Hematopoietic multipotent progenitor cell treated with erythropoietin and hydrocortisone succinate and interleukin-3 and kit ligand, for 8 days (in vitro differentiated cells): ENCODE measurements at regions not wholly inside any gene's neighbourhood (a gene's known extent, or its start where the extent isn't known, plus 50 kb on each side); places are given as distances from the start of the nearest gene placed in this dataset.
"Not testable (repeated sequence)": the region's sequence is repeated elsewhere in the genome, so short reads cannot be mapped to it uniquely, and the experiment has no call there.

Experiments used
- DNase-seq: peaks from one replicate; pipeline ENCODE4 v3.0.0-alpha.2; 2015

DNA sequence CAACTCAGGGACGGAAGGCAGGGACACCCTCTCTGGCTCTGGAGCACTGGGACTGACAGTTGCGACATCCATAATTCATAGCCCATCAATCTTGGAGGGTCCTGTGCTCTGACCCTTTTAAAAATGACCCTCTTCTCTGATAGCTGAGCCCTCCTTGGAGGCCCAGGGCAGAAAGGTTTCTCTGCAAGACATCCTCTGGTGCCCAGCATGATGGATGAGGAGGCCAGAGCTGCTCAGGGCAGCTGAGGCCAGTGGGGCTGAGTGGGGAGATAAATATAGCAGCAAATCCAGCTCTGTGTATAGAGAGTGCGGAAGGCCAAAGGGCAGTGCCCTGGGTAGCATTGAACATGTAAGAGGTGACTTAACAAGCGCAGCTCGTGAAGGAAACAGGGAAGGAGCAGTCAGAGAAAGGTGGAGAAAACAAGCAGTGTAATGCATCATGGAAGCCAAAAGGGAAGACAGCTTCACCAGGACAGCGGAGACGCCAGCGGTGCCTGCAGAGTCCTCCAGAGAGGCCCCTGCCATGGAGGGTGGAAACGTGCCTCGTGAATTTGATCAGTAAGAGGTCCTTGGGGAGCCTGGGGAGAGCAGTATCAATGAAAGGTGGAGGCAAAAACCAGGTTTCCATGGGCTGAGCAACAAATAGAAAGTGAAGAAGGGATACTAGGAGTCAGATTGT, 50.4 kb upstream of the FMOD start:
- no peak for DNase-seq

GRCh38 chr1:203402152-203402551, 51.2 kb upstream of the FMOD start:
- no peak for DNase-seq

- DNase-seq, result peak; percentile 3
Observed at GRCh38 chr1:203402629-203403337, 51.9 kb upstream of the FMOD start.

DNA sequence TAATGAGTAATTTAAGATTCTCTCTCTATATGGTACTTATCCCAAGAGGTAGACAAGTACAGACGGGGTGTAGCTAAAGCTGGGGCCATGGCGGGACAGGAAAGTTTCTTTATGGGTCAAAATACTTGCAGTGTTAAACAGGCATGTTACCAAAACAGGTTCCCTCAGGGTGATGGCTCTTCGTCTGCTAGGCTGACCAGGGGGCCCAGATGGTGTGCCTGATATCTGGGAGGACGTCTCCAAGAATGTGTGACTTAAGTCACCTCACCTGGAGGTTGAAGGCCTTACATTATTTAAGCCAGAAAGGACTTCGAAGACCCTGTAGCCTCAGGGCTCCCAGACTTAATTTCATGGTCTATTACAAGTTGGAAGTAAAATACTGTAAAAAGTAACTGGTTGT, 52.7 kb upstream of the FMOD start:
- DNase-seq, result no peak

DNA sequence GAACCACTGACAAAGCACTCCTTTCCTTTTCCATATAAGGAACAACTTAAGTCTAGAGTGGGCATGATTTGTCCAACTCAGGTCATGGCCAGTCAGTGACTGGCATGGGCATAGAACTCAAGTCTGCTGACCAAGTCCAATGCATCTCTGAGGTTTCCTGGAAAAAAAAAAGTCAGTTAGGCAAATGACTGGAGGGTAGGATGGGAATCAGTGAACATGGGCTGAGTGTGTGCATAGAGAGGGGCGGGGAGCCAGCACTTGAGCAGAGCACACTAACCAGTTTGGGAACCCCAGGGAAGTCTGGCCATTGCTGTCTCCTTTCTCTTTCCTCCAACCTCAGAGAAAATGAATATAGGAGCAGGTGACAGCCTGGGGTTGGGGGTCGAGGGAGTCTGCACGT, 53.6 kb upstream of the FMOD start:
- DNase-seq, result no peak

DNA sequence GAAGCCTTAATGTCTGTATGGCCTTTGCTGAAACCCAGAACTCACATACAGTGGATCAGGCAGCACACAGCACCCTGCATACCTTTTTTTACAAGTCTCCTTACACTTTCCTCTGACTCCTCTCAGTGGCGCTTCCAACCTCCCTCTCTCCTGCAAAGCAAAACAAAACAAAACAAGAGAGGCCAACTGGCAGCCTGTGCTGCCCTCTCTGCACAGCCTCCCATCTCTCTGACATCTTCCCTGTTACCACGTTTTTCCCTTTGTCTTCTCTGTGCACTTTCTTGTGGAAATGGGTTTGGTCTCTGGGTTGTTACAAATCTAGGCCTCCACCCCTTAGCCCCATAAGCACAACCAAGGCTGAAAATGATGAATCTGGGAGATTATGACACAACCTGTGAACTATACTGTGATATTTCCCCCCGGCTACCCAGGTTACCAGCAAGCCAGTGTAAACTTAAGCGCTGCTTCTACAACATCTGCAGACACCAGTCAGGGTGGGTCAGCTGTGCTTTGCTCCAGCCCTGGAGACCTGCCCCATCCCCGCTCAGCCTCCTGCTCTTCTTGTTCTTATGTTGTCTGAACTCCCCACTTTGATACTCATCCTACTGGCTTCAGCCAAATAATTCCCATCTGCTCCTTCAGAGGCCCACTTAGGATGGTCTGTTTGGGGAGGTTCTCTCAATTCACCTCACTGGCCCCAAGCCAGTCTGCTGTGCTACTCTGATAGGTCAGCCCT, 54.9 kb upstream of the FMOD start:
- no peak for DNase-seq

GRCh38 chr1:203406446-203407045, 55.6 kb upstream of the FMOD start:
- DNase-seq, result no peak

DNA sequence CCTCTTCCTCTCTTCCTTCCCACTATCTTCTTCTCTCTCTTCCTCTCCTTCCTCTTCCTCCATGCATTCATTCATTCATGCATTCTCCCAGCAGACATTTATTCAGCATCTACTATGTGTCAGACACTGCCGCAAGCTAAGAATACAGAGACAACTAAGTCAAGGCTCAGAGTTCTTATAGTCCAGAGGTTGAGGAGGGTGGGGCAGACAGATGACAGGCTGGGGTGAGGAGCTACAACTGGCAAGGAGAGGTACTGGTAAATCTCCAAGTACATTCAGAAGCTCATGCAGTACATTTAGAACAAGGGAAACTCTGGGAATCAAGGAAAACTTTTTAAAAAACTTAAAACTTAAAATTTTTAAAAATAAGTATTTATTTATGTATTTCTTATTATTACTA, 56.4 kb upstream of the FMOD start:
- no peak for DNase-seq

DNA sequence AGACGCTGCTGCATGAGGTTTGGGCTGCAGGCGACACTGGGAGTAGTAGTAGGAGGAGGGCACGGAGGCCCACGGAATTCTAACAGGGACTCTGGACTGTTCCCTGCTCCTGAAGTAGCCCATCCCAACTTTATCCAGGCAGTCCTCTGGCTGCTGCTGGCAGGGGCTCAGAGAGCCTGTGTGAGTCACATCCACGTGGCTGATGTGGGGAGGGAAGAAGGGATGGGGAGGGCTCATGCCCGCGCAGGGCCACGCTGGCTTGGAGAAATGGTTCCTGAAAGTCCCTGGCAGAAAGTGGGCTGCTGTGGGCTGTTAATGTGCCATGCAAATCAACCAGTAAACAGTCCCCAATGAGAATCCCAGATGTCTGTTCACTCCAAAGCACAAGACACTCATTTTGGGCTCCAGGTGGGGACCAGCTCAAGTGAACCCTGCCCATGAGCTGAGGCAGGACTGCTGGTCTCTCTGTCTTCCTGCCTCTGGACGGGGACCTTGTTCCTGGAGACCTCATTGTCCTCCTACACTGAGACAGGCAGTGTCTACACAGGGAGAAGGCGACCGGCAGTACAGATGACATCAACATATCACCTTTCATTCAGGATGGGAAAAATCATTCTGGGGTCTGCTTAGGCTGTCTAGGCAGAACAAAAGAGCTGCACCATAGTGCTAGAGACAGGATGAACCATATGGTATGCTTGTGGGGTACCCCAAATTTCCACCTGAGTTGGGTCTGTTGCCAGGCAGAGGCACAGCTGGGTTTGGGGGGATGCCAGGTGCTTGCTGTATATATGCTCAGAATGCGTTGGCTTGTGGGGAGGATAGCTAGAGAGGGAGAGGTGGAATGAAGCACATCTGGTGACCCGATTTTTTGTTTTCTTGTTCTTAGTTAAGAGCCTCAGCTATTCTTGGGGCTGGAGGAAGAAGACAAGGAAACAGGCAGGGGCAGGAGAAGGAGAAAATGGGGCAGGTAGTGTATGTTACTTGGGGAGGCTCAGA, 57.9 kb upstream of the FMOD start:
- no peak for DNase-seq

DNA sequence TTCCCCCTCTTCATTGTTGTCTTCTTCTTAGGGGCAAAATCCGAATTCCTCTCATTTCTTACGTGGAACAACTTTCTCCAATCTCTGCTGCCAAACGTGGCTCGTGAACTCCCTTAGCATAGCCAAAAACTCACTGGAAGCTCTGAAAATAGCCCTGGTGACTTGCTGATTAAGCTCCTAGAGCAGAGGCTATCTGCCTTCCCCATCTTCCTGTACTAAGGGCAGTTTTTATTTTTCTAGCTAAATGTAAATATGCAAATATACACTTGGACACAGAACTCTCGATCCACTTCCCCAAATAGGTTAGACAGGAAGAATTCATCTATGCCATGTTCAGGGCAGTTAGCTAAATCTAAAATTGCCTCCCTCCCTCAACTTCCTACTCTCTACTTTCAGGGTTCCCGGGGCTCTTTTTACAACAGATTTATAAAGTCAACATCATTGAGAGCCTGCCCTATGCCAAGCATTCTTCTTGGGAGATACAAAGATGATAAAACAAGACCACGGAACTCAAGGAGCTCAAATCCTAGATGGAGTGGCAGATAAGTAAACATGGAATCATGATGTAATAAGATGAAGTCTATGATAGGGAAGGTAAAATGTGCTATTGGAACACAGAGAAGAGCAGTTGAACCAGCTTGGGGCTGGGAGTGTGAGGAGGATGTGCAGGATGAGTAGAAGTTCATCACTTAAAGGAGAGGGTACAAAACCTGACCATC, 59.4 kb upstream of the FMOD start:
- DNase-seq, result no peak

- DNase-seq, result not testable (repeated sequence)
Observed at GRCh38 chr1:203411431-203411830, 60.5 kb upstream of the FMOD start.

DNA sequence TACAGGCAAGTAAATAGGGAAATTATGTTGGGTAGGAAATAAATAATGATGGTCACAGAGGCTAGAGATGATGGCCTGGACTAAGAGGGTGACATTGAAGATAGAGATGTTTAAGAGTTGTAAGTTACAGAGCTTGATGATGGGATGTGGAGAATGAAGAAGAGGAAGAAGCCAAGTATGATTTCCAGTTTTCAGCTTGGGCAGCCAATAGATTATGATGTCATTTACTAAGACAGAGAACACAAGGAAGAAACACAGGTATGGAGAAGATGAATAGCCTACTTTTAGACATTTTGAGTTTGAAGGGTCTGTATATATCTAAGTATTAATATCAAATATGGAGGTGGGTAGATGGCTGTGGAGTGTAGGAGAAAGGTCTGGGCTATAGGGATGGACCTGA, 56.0 kb upstream of the PRELP start:
- DNase-seq, result no peak

- DNase-seq, result no peak
Observed at GRCh38 chr1:203420263-203420662, 55.3 kb upstream of the PRELP start.

DNA sequence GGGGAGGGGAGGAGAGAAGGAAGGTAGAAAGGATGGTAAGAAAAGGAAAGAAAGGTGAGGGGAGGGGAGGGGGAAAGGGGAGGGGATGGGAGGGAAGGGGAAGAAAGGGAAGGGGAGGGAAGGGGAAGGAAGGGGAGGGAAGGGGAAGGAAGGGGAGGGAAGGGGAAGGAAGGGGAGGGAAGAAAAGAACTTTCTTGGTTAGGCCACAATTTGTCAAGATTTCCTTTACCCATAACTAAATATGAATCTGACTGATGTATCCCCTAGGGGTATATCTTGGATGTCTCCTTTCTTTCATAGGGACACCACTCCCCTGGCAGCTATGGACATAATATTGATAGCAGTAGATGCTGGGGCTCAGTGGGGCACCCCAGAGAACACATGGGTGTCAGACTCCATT, 54.4 kb upstream of the PRELP start:
- no peak for DNase-seq

DNA sequence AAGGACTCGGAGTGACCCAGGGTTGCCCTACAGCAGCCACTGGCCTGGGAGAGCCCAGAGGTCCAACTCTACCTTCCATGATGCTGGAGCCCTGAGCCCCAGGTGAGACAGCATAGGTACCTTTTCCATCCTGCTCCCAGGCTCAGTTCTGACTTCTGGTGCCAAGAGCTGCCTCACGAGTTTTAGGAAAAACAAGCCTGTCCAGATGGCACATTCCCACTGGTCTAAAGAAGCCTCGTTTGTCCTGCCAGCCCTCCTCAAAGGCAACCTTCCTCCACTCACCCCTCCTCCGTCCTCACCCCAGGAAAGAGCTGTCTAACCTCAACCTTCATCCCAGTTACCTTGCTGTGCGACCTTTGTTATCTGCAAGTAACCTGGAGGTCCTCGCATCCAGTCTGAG, 53.5 kb upstream of the PRELP start:
- no peak for DNase-seq

DNA sequence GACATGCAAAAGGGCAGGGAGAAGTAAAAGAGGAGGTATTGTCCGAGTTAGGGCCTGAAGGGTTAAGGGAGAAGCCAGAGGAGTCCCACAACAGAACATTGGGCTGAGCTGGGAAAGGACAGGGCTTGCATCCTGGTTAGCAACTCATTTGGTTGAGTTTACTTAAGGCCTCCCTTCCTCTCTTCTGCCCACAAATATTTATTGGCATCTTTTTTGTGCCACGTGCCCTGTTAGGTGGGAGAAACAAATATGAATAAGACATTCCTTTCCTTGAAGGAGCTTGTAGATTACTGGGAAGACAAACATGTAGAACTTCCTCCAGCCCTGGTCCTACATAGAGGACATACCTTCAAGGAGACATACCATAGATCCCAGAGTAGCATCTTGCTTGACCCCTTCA, 53.0 kb upstream of the PRELP start:
- DNase-seq, result no peak

DNA sequence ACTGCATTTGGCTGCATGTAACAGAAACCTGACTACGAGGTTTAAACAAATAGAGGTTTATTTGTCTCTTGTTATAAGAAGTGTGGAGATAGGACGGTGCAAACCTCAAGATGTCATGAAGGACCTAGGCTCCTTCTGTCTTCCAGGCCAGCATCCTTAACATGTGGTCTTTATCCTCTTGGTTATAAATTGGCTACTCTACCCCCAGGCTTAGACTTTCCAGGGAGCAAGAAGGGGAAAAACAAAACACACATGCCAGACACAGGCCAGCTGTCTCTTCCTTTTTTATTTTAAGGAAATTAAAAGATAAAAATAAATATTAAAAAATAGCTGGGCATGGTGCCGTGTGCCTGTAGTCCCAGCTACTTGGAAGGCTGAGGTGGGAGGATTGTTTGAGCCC, 51.3 kb upstream of the PRELP start:
- DNase-seq, result no peak

GRCh38 chr1:203424861-203425662, 50.5 kb upstream of the PRELP start:
- DNase-seq, result no peak

GRCh38 chr1:203425663-203425975, 50.0 kb upstream of the PRELP start:
- DNase-seq, result no peak
